GM12872 (cell line): ENCODE measurements at regions not wholly inside any gene's neighbourhood (a gene's known extent, or its start where the extent isn't known, plus 50 kb on each side); places are given as distances from the start of the nearest gene placed in this dataset.

Experiments
- CTCF ChIP-seq: IDR thresholded peaks from 3 replicates; pipeline ENCODE4 v1.5.1; 2011; ENCODE audit warnings: low read depth, mild to moderate bottlenecking, low read length, moderate library complexity; ENCODE audit not compliant: insufficient read depth

GRCh38 chr4:22947851-22948250 is 255.1 kb downstream of the GBA3 start:
- no peak for TF ChIP-seq CTCF

GRCh38 chr4:22942920-22943559 is 250.3 kb downstream of the GBA3 start:
- no peak for TF ChIP-seq CTCF

GRCh38 chr4:22941688-22942375 is 249.1 kb downstream of the GBA3 start:
- TF ChIP-seq CTCF, result no peak

GRCh38 chr4:22932326-22932725 is 239.6 kb downstream of the GBA3 start:
- no peak for TF ChIP-seq CTCF

- TF ChIP-seq CTCF, result no peak
Observed at GRCh38 chr4:22922426-22922825, 229.7 kb downstream of the GBA3 start.

- no peak for TF ChIP-seq CTCF
Observed at GRCh38 chr4:22921936-22922335, 229.2 kb downstream of the GBA3 start.

- no peak for TF ChIP-seq CTCF
Observed at GRCh38 chr4:22911285-22911684, 218.5 kb downstream of the GBA3 start.
